GM19395 (cell line): ENCODE measurements at regions not wholly inside any gene's neighbourhood (a gene's known extent, or its start where the extent isn't known, plus 50 kb on each side); places are given as distances from the start of the nearest gene placed in this dataset.
"Not testable (repeated sequence)": the region's sequence is repeated elsewhere in the genome, so short reads cannot be mapped to it uniquely, and the experiment has no call there.

Experiments used
- ATAC-seq: cut with Tn5 transposase; IDR thresholded peaks from one replicate; pipeline ENCODE4 v1.9.1; 2021; ENCODE audit warnings: mild to moderate bottlenecking, moderate library complexity; ENCODE audit not compliant: unreplicated experiment

DNA sequence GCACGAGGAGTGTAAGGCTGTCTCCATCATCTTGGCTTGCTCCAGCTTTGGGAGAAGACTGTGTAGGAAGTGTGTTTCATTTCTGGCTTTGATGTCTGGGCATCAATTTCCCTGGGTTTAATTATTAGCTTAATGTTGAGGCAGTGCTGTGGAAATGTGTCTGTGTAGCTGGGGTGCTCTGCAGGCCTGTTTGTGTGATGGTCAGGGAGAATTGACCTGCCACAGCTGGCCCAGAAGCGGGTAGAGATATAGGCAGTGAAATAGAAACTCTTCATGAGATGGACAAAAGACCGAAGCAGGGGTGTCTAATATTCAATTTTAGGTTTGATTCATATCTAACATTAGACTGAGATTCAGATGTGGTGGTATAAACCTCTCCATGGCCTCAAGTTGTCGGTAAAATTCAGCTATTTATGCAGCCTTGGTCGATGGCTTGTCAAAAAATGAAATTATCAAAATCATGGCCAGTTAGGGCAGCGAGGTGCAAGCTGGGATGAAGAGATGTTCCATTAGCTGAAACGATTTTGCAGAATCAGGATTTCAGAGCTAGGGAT is 95.3 kb upstream of the SNX9 start:
- ATAC-seq = no peak

DNA sequence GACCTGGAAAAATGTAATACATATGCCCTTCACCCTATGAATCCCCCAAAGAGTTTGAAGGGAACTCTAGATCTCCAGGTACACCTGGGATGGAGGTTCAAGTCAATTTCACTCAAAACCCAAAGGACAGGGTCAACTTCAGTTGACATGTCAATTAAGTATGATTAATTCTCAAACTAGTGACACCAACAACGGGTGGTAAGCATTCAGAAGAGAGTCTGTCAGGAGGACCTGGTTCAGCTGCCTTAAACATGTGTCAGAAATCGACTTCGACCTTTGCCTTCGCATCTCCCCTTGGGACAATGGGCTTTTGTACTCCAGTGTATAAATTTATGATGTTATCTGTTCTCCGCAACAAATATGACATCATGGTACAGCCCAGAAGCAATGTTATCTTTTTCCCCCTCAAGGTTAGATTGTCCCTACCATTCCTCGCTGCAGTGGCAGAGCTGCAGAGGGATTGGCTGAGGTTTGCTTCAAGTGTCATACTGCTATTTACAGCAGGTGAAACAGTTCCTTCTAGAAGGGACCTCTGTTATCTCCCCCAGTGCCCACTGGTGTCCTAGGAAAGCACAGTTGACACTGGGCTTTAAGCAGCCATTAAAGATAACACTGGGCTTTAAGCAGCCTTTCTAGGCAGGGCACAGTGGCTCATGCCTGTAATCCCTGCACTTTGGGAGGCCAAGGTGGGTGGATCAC is 94.7 kb upstream of the SNX9 start:
- ATAC-seq = no peak

DNA sequence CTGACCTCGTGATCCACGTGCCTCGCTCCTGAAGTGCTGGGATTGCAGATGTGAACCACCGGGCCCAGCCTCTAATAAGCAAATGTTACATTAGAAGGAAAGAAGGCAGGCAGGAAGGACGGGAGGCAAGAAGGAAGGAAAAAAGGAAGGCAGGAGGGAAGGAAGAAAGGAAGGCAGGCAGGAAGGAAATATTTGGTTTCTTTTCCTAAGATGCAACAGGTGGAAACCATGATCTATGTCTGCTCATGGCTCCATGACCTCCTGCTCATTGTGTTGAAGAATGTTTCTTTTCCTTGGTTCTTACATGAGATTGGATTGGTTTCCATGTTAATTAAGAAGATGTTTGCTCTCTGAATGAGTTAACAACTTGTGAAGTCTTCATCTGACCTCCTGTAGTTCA is 91.8 kb upstream of the SNX9 start:
- ATAC-seq = no peak

DNA sequence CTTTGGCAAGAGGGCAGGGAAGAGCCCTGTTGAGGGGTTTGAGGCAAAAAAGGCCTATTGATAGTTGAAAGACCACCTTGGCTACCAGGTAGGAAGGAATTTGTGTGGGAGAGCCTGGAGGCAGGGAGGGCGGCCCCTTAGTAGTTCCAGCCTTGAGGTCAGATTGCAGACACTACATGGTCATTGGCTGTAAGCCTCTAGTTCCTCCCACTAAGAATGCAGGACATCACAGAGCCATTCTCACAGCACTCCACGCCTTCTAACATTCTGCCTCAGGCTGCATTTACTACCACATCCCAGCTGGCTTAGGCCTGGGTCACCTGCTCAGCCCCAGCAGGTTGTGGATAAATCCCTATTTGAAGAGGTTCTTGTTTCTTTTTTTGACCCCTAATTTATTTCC is 91.0 kb upstream of the SNX9 start:
- no peak for ATAC-seq

DNA sequence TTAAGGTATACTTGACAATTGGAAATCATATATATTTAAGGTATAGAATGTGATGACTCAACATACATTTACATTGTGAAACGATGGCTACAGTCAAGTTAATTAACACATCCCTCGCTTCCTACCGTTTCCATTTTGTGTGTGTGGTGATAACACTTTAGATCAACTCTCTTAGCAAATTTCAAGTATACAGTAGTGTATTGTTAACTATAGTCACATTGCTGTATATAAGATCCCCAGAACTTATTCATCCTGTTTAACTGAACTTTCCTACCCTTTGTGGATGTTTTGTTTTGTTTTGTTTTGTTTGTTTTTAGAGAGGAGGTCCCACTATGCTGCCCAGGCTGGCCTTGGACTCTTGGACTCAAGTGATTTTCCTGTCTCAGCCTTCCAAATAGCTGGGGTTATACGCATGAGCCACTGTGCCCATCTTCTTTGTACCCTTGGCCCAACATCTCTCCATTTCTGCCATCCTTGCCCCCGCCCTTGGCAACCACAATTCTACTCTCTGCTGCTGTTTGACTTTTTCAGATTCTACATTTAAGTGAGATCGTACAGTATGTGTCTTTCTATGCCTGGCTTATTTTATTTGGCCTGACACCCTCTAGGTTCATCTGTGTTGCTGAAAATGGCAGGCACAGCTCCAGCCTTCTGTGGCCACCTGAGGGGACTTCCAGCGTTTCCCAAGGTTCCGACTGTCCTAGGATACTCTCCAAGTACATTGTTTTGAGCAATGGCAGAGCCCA is 90.5 kb upstream of the SNX9 start:
- no peak for ATAC-seq

DNA sequence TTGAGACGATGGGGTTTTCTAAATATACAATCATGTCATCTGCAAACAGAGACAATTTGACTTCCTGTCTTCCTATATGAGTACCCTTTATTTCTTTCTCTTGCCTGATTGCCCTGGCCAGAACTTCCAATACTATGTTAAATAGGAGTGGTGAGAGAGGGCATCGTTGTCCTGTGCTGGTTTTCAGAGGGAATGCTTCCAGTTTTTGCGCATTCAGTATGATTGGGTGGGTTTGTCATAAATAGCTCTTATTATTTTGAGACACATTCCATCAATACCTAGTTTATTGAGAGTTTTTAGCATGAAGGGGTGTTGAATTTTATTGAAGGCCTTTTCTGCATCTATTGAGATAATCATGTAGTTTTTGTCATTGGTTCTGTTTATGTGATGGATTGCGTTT is 86.5 kb upstream of the SNX9 start:
- ATAC-seq = not testable (repeated sequence)

DNA sequence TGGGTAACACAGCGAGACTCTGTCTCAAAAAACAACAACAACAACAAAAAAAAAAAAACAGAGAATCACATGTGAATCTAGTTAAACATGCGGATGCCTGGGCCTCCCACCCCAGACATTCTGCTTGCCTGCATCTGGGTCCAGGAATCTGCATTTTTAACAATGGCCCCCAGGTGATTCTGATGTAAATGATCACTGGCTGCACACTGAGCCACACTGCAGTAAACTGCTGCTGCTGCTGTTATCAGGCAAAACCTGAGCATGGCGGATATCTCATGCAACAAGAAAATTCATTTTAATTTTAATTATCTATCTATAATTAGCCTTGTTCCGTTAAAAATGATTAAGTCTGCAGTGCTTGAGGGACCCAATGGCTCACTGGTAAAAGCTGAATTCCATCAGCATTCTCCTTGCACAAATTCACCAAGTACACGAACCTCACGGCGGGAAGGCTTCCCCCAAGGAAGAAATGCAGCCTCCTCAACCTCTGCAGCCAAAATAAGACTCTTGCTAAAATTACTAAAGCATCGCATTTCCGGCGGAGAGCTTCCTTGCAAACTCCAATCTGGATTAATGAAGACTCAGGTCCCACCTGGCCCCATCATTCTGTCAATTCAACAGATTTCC is 81.6 kb upstream of the SNX9 start:
- no peak for ATAC-seq

DNA sequence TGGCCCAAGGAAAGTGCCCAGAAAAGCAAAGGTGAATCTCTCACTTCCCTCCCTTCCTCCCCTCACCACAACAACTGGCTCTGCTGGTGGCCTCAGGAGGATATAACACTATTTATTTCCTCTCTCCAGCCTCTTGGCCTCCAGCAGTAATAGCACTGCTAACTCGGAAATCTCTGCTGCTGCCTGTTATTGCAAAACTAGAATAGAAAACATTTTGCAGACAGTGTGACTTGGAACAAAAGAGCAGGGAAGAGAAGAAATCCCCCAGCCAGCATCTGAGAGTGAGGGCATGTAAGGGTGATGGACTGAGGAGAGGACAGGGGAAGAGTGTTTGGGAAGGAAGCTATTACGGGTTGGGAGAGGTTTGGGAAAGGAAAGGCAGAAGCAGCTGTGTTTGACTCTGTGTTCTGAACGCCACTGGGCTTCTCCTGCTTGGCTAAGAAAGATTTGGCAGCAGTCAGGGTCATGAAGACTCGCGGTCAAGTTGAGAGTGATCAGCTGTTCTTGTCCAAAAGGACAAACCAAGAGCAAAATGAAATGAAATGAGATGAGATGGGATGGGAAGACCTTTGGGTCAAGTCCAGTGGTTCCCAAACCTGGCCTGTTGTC is 81.0 kb upstream of the SNX9 start:
- no peak for ATAC-seq

DNA sequence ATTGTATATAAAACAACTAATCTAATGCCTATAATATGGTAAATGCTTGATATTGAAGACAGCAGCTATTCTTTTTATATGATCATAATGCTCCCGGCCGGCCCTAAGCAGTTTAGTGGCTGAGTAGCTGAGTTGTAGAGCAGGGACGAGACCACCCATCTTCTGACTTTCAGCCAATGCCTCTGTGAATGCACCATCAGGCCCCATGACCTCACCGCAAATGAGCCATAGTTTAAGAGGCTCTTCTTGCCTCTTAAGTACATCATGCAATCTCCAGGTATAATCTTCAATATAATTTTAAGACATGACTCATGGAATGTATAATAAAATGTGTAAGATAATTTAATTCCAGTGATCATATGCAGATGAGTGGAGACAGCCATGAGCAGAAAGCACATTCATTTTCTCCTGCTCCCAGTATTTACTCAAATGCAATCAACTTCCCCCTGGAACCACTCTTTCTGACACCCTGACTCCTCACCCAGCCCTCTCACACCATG is 78.9 kb upstream of the SNX9 start:
- no peak for ATAC-seq

DNA sequence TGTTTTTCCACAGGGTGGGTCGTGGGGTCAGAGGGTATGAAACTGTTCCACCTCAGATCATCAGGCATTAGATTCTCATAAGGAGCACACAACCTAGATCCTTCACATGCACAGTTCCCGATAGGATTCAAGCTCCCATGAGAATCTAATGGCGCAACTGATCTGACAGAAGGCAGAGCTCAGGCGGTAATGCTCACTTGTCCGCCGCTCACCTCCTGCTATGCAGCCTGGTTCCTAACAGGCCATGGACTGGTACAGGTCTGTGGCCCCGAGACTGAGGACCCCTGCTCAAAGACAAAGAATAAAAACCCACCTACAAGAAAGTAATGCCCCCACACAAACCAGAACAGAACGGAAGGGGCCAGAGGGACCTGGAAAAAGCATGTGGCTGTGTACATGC is 76.1 kb upstream of the SNX9 start:
- no peak for ATAC-seq

DNA sequence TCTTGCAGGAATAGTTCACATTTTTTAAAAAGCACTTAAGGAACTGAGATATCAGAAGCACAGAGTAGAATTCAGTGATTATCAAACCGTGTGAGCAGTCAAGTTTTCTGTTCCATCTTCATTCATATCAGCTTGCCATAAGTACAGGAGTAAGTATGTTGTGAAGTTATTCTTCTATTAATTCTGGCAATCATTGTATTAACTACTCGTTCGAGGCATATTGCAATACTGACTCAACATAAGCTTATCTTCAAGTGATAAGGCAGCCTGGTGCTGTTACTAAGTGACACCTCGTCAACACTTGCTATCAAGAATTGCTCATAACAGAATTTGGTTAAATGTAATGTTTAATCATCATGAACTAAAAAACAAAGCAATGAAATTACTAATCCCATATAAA is 75.7 kb upstream of the SNX9 start:
- ATAC-seq = no peak

DNA sequence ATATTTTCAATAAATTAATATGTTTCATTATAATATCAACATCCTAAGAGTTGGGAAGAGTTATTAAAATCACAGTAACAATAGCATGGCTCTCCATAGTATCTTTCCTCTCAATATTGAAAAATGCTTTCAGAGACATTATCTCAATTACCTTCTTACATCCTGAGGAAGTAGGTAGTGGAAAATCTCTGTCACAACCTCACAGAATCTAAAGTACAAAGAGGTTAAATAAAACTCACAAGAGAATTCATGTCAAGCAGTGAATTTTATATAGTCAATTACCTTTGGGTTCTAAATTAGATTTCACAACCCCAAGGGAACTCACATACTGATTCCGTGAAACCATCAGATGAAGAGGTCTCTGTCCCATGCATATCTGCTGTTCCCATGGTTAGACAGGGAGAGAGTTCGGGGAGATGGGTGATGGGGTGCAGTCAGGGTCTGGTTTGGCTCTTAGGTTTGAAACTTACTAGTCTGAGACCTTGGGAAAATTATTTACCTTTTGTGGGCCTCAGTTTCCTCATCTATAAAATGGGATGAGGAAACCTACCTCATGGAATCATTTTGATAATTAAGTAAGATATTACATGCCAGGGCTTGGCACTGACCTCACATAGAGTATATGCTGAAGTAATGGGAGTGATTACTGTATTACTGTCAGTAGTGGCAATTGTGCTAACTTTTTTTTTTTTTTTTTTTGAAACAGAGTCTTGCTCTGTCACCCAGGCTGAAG is 74.0 kb upstream of the SNX9 start:
- no peak for ATAC-seq

DNA sequence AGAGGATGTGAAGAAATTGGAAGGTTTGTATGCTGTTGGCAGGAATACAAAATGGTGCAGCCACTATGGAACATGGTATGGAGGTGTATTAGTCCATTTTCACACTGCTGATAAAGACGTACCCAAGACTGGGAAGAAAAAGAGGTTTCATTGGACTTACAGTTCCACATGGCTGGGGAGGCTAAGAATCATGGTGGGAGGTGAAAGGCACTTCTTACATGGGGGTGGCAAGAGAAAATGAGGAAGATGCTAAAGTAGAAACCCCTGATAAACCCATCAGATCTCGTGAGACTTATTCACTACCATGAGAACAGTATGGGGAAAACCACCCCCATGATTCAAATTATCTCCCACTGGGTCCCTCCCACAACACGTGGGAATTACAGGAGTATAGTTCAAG is 72.1 kb upstream of the SNX9 start:
- ATAC-seq = not testable (repeated sequence)

DNA sequence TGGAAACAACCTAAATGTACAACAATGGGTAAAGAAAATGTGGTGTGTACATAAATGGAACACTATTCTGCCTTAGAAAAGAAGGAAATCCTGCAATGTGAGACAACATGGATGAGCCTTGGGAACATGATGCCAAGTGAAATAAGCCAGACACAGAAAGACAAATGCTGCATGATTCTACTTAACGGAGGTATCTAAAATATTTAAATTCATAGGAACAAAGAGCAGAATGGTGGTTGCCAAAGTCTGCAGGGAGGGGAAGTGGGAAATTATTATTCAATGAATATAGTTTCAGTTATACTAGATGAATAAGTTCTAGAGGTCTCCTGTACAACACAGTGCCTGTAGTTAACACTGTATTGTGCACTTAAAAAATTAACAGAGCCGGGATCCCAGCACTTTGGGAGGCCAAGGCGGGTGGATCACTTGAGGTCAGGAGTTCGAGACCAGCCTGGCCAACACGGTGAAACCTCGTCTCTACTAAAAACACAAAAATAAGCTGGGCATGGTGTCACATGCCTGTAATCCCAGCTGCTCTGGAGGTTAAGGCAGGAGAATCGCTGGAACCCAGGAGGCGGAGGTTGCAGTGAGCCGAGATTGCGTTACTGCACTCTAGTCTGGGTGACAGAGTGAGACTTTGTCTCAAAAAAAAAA is 71.4 kb upstream of the SNX9 start:
- no peak for ATAC-seq

DNA sequence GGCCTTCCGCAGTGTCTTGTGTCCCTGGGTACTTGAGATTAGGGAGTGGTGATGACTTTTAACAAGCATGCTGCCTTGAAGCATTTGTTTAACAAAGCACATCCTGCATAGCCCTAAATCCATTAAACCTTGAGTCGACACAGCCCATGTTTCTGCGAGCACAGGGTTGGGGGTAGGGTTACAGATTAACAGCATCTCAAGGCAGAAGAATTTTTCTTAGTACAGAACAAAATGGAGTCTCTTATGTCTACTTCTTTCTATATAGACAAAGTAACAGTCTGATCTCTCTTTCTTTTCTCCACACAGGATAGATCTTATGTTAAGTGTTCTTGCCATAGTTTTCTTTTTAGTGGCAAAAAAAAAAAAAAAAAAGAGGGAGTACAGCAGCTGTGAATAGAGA is 70.2 kb upstream of the SNX9 start:
- not testable (repeated sequence) for ATAC-seq

DNA sequence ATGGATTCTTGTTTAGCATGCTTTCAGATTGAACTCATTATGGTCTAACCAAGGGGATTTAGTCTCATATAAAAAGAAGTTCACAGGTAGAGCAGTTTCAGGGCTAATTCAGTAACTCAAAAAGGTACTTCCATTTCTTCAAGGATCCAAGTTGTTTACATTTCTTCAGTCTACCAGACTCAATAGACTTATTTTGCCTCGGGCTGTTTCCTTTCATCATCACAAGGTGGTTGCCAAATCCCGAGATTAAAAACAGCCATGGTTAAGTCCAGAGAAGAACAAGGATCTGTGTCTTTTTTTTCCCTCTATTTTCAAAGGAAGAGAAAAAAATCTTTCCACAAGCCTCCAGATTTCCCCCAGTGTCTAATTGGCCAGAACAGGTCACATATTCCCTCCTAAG is 69.8 kb upstream of the SNX9 start:
- ATAC-seq = no peak

DNA sequence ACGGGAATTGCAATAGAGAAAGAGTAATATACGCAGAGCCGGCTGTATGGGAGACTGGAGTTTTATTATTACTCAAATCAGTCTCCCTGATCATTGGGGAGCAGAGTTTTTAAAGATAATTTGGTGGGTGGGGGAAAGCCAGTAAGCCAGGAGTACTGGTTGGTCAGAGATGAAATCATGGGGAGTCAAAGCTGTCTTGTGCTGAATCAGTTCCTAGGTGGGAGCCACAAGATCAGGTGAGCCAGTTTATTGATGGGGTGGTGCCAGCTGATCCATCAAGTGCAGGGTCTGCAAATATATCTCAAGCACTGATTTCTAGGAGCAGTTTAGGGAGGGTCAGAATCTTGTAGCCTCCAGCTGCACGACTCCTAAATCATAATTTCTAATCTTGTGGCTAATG is 69.2 kb upstream of the SNX9 start:
- ATAC-seq = not testable (repeated sequence)

DNA sequence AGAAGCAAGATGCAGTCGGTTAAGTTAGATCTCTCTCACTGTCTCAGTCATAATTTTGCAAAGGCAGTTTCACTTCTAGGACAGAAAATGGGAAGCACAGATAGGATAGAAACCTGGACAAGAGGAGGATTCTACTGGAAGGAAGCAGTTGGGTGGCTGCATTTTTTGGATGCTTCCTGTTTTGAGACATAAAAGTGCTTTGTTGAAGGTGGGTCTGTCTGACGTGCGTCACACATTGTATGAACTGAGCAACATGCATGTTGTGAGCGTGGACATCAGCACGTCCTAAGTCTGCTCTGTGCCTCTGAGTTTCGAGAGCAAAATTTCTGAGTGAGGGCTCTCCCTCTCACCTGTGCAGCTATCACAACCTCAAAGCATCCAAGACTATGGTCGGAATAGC is 68.7 kb upstream of the SNX9 start:
- no peak for ATAC-seq

DNA sequence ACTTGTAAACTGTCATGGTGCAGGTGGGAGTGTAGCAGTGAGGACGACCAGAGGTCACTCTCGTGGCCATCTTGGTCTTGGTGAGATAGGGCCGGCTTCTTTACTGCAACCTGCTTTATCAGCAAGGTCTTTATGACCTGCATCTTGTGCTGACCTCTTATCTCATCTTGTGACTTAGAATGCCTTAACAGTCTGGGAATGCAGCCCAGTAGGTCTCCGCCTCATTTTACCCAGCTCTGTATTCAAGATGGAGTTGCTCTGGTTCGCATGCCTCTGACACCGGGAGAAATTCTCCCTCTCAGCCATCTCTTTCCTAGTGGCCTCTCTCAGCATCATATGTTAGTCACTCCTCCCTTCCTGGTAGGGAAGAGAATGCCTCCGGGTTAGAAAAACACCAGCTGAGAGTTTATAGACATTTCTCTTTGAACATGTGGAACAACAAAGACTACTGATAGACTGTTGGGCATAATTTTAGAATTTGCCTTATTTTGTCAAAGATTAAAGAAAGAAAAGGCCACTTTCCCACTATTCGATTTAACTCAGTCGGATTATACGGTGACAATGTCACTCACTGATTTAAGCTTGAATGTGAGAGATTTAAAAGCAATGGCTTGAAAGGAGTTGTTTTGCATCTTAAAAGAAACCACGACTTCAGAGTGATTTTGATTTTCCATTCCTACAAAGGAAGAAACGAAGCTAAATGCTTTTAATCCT is 67.9 kb upstream of the SNX9 start:
- no peak for ATAC-seq
